Adrenal gland (tissue), 9 donors: ENCODE measurements at regions not wholly inside any gene's neighbourhood (a gene's known extent, or its start where the extent isn't known, plus 50 kb on each side); places are given as distances from the start of the nearest gene placed in this dataset.

Source experiments
- DNase-seq, 7 donors: peaks; one replicate each; pipeline ENCODE4 v3.0.0-alpha.2; 2019 to 2020
- H3K27ac ChIP-seq, 5 donors: fragments of 200-600 bp; sonication (generic) in 4 of 5; 1 replicate in 3 of 5; 2 replicates in 2 of 5; pipeline versions ENCODE4 v1.5.1 to v1.8.0; 2016 to 2020; ENCODE audit warnings: mild to moderate bottlenecking in 1 of 5
- H3K27me3 ChIP-seq: fragments of 200-600 bp; 2 replicates; pipeline ENCODE4 v1.8.0; 2021
- H3K36me3 ChIP-seq, 2 donors: fragments of 200-600 bp; replicated peaks in 1 of 2; 1 replicate in 1 of 2; 2 replicates in 1 of 2; pipeline versions ENCODE4 v1.5.1 to v1.8.0; 2018 to 2022
- H3K4me1 ChIP-seq, 2 donors: fragments of 200-600 bp; replicated peaks in 1 of 2; 1 replicate in 1 of 2; 2 replicates in 1 of 2; pipeline versions ENCODE4 v1.5.1 to v1.8.0; 2018 to 2021
- H3K4me3 ChIP-seq, 4 donors: fragments of 200-600 bp; sonication (generic) in 3 of 4; one replicate each; pipeline ENCODE4 v1.5.1; 2016 to 2018
- H3K9me3 ChIP-seq, 3 donors: fragments of 200-600 bp; sonication (generic) in 1 of 3; replicated peaks in 1 of 3; 1 replicate in 2 of 3; 2 replicates in 1 of 3; pipeline versions ENCODE4 v1.5.1 to v1.8.0; 2016 to 2021
- CTCF ChIP-seq, 6 experiments: fragments of 450-650 bp in 4 of 6; fragments of 200-600 bp in 2 of 6; sonication (generic) in 1 of 6; IDR thresholded peaks; 1 replicate in 5 of 6; 2 replicates in 1 of 6; pipeline versions ENCODE4 v1.5.1 to v1.8.0; 2016 to 2021; ENCODE audit warnings: antibody characterized with exemption in 6 of 6, mild to moderate bottlenecking in 2 of 6, moderate library complexity in 1 of 6
- POLR2A ChIP-seq, 2 donors: fragments of 450-650 bp; IDR thresholded peaks; one replicate each; pipeline ENCODE4 v1.6.1; 2017; ENCODE audit warnings: antibody characterized with exemption in 2 of 2, mild to moderate bottlenecking in 2 of 2, moderate library complexity in 1 of 2
- WGBS, 4 donors: extraction: QIAGEN DNeasy Blood & Tissue Kit in 2 of 4; methylation state at CpG; one replicate each; pipeline versions ENCODE4 v1.1.5 to v1.1.7; 2013 to 2017; 5-methylcytosine and 5-hydroxymethylcytosine counted together
- intact Hi-C, 2 donors: fragments of 100-400 bp; cut with DNase I; formaldehyde crosslinking; loops; one replicate each; pipeline versions ENCODE4 v1.14.1 to v1.15.0; 2022 to 2023
- donor health status: healthy with polysubstance abuse.
- donor health status: Bipolar disorder and iron deficiency.
- donor health status: DM: yes; HTN: yes; CAD: no.
- donor health status: DM: no; HTN: no; CAD: no.
- donor health status: DM: no; HTN: no; CAD: no.

- no peak overlapping the region for H3K27ac ChIP-seq
- no peaks in the 10 kb centered on the region for H3K36me3 ChIP-seq
- 77 to 88% (median 86%) methylated on average over 3 of the region's 3 CpGs for WGBS, 4 donors
- TF ChIP-seq POLR2A (IDR thresholded peaks at IDR 0.05), result no peak
- no peak for TF ChIP-seq CTCF (IDR thresholded peaks at IDR 0.05)
- no peak for DNase-seq
- H3K4me1 ChIP-seq, result no peaks in the 10 kb centered on the region
- no peak overlapping the region for H3K4me3 ChIP-seq
- intact Hi-C loops, result no loop called here
- no peaks in the 10 kb centered on the region for H3K27me3 ChIP-seq
- H3K9me3 ChIP-seq, result no peaks in the 10 kb centered on the region
Measured at GRCh38 chr5:24367216-24367615, 277.6 kb downstream of the CDH10 start.

DNA sequence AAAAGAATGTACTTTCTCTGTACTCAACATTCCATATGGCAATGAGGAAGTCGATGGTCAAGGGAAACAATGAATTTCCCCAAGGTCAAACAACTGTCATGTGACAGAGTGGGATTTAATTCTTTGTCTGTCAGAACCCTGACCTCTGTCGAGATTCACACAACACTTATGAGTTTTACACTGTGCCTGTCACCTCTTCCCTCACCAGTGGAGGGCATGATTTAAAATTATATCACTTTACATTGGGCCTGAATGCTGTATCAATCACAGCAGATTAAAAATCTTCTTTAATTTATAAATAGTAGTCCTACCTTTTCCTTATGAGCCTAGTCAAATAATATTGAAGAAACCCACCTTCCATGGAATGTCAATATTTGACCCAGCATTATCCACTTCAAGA, 276.7 kb downstream of the CDH10 start:
- Histone ChIP-seq H3K4me1 (no peaks in the 10 kb centered on the region), H3K4me3 (no peak overlapping the region), H3K9me3 (no peaks in the 10 kb centered on the region), H3K27ac (no peak overlapping the region), H3K27me3 (no peaks in the 10 kb centered on the region), H3K36me3 (no peaks in the 10 kb centered on the region)
- no peak for DNase-seq
- intact Hi-C loops, result no loop called here
- WGBS, 4 donors, result 28 to 34% (median 29%) methylated on average over 2 of the region's 2 CpGs
- TF ChIP-seq POLR2A (IDR thresholded peaks at IDR 0.05) (no peak), CTCF (IDR thresholded peaks at IDR 0.05) (no peak)

DNA sequence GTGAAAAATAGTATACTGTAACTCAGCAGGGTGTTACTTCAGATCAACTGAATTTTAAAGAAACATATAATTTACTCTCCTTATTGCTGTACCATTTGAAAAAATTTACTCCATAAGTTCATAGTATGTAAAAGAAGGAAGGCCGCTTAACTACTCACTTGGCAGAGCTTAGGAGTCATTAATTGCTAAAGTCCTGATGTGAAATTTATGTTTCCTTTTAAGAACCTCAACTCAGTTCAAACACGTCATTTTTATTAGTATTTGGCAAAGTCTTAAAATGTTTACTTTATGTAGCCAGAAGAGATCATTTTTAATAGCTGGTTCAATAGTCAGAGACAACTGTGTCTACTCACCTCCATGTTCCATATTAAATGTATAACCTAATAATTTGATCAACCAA, 268.6 kb downstream of the CDH10 start:
- 54 to 61% (median 59%) methylated on average over 2 of the region's 2 CpGs for WGBS, 4 donors

DNA sequence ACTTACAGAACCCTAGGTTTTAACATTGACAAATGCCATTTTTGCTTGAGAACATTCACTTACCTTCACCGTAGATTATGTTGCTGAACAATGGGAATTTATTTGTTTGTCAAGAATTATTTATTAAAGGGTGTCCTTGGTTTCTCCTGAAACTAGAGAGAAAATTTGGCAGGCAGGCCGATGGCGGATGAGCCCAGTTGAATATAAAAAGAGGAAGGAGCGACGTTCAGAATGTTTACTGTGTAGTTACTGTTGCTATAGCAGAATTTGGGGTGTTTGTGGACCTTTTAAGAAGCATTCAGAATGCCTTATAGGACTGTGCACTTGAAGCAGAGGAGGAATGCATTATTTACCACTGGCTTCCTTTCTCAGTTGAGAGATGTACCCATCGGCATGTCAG, 268.2 kb downstream of the CDH10 start:
- Histone ChIP-seq H3K27me3 (no peaks in the 10 kb centered on the region), H3K36me3 (no peaks in the 10 kb centered on the region), H3K9me3 (no peaks in the 10 kb centered on the region), H3K27ac (no peak overlapping the region), H3K4me1 (no peaks in the 10 kb centered on the region), H3K4me3 (no peak overlapping the region)
- TF ChIP-seq CTCF (IDR thresholded peaks at IDR 0.05) (no peak), POLR2A (IDR thresholded peaks at IDR 0.05) (no peak)
- DNase-seq, result no peak
- 38 to 53% (median 46%) methylated on average over 6 of the region's 6 CpGs for WGBS, 4 donors
- intact Hi-C loops, result no loop called here

More for the DNA sequence above, 268.6 kb downstream of the CDH10 start:
- no peaks in the 10 kb centered on the region for H3K27me3 ChIP-seq
- no peak for DNase-seq
- TF ChIP-seq POLR2A (IDR thresholded peaks at IDR 0.05), result no peak
- no peak for TF ChIP-seq CTCF (IDR thresholded peaks at IDR 0.05)
- intact Hi-C loops, result no loop called here
- H3K27ac ChIP-seq, result no peak overlapping the region
- H3K9me3 ChIP-seq, result no peaks in the 10 kb centered on the region
- no peaks in the 10 kb centered on the region for H3K36me3 ChIP-seq
- no peaks in the 10 kb centered on the region for H3K4me1 ChIP-seq
- H3K4me3 ChIP-seq, result no peak overlapping the region
